ENCODE measurements at regions not wholly inside any gene's neighbourhood (a gene's known extent, or its start where the extent isn't known, plus 50 kb on each side); places are given as distances from the start of the nearest gene placed in this dataset.

GRCh38 chr13:103275722-103276121, 209.5 kb upstream of the SLC10A2 start:
- Histone ChIP-seq H3K79me2 (ENCODE audit: low read length) (no peaks in the 10 kb centered on the region), H3K9ac (ENCODE audit: low read length) (no peak overlapping the region), H3K4me3 (ENCODE audit: low read length) (no peak overlapping the region), H3K36me3 (replicated peaks; ENCODE audit: low read depth, low read length) (no peaks in the 10 kb centered on the region), H4K20me1 (ENCODE audit: insufficient read depth, low read length) (no peaks in the 10 kb centered on the region), H3K9me3 (ENCODE audit: insufficient read depth, low read length) (no peaks in the 10 kb centered on the region), H2AFZ (ENCODE audit: low read depth, low read length) (no peak overlapping the region), H3K4me1 (ENCODE audit: low read length) (peaks cover 23% of the 10 kb centered on the region), H3K4me2 (ENCODE audit: low read length) (no peak overlapping the region), H3K27ac (ENCODE audit: low read length) (no peak overlapping the region), H3K27me3 (ENCODE audit: low read depth, low read length) (no peaks in the 10 kb centered on the region)
- TF ChIP-seq EZH2phosphoT487 (IDR thresholded peaks at IDR 0.05; ENCODE audit: low read depth) (no peak), CTCF (IDR thresholded peaks at IDR 0.05; ENCODE audit: low read depth, low read length) (no peak)

GRCh38 chr13:103275081-103275480, 208.9 kb upstream of the SLC10A2 start:
- Histone ChIP-seq H3K27me3 (ENCODE audit: low read depth, low read length) (no peaks in the 10 kb centered on the region), H3K9me3 (ENCODE audit: insufficient read depth, low read length) (no peaks in the 10 kb centered on the region), H3K9ac (ENCODE audit: low read length) (no peak overlapping the region), H3K4me1 (ENCODE audit: low read length) (peaks cover 23% of the 10 kb centered on the region), H3K4me2 (ENCODE audit: low read length) (no peak overlapping the region), H4K20me1 (ENCODE audit: insufficient read depth, low read length) (no peaks in the 10 kb centered on the region), H3K4me3 (ENCODE audit: low read length) (no peak overlapping the region), H2AFZ (ENCODE audit: low read depth, low read length) (no peak overlapping the region), H3K27ac (ENCODE audit: low read length) (no peak overlapping the region), H3K79me2 (ENCODE audit: low read length) (no peaks in the 10 kb centered on the region), H3K36me3 (replicated peaks; ENCODE audit: low read depth, low read length) (no peaks in the 10 kb centered on the region)
- TF ChIP-seq CTCF (IDR thresholded peaks at IDR 0.05; ENCODE audit: low read depth, low read length) (no peak), EZH2phosphoT487 (IDR thresholded peaks at IDR 0.05; ENCODE audit: low read depth) (no peak)

GRCh38 chr13:103273825-103274224, 207.6 kb upstream of the SLC10A2 start:
- H3K4me1 ChIP-seq (ENCODE audit: low read length): peaks cover 23% of the 10 kb centered on the region
- H3K4me3 ChIP-seq (ENCODE audit: low read length): no peak overlapping the region
- no peak overlapping the region for H3K27ac ChIP-seq (ENCODE audit: low read length)
- H3K27me3 ChIP-seq (ENCODE audit: low read depth, low read length): no peaks in the 10 kb centered on the region
- no peaks in the 10 kb centered on the region for H4K20me1 ChIP-seq (ENCODE audit: insufficient read depth, low read length)
- 0 out of 2 replicates have a peak, but pooled peaks cover 3% of the 10 kb centered on the region for H3K9me3 ChIP-seq (ENCODE audit: insufficient read depth, low read length)
- no peaks in the 10 kb centered on the region for H3K36me3 ChIP-seq (replicated peaks; ENCODE audit: low read depth, low read length)
- no peak overlapping the region for H3K9ac ChIP-seq (ENCODE audit: low read length)
- H3K79me2 ChIP-seq (ENCODE audit: low read length): no peaks in the 10 kb centered on the region
- no peak overlapping the region for H2AFZ ChIP-seq (ENCODE audit: low read depth, low read length)
- H3K4me2 ChIP-seq (ENCODE audit: low read length): no peak overlapping the region
- TF ChIP-seq EZH2phosphoT487 (IDR thresholded peaks at IDR 0.05; ENCODE audit: low read depth) (no peak), CTCF (IDR thresholded peaks at IDR 0.05; ENCODE audit: low read depth, low read length) (no peak)

- H3K9ac ChIP-seq (ENCODE audit: low read length): no peak overlapping the region
- no peak overlapping the region for H2AFZ ChIP-seq (ENCODE audit: low read depth, low read length)
- H3K9me3 ChIP-seq (ENCODE audit: insufficient read depth, low read length): 0 out of 2 replicates have a peak, but pooled peaks cover 3% of the 10 kb centered on the region
- H3K4me2 ChIP-seq (ENCODE audit: low read length): no peak overlapping the region
- H3K4me3 ChIP-seq (ENCODE audit: low read length): no peak overlapping the region
- H3K79me2 ChIP-seq (ENCODE audit: low read length): no peaks in the 10 kb centered on the region
- no peaks in the 10 kb centered on the region for H3K27me3 ChIP-seq (ENCODE audit: low read depth, low read length)
- H3K4me1 ChIP-seq (ENCODE audit: low read length): peaks cover 21% of the 10 kb centered on the region
- TF ChIP-seq CTCF (IDR thresholded peaks at IDR 0.05; ENCODE audit: low read depth, low read length) (no peak), EZH2phosphoT487 (IDR thresholded peaks at IDR 0.05; ENCODE audit: low read depth) (no peak)
- H3K27ac ChIP-seq (ENCODE audit: low read length): no peak overlapping the region
- H4K20me1 ChIP-seq (ENCODE audit: insufficient read depth, low read length): no peaks in the 10 kb centered on the region
- H3K36me3 ChIP-seq (replicated peaks; ENCODE audit: low read depth, low read length): no peaks in the 10 kb centered on the region
These were observed 206.6 kb upstream of the SLC10A2 start for GRCh38 chr13:103272770-103273169.

Data from OCI-LY3 (cell line).